GM18505 (cell line): ENCODE measurements at regions not wholly inside any gene's neighbourhood (a gene's known extent, or its start where the extent isn't known, plus 50 kb on each side); places are given as distances from the start of the nearest gene placed in this dataset.
A peak's percentile ranks its signal among the peaks of the same experiment; 100 is the strongest.
"Not testable (repeated sequence)": the region's sequence is repeated elsewhere in the genome, so short reads cannot be mapped to it uniquely, and the experiment has no call there.

Experiments used
- ATAC-seq: cut with Tn5 transposase; IDR thresholded peaks from one replicate; pipeline ENCODE4 v1.9.1; 2021; ENCODE audit not compliant: unreplicated experiment
- POLR2A ChIP-seq: IDR thresholded peaks from 4 replicates; pipeline ENCODE4 v1.6.1; 2011; ENCODE audit warnings: borderline replicate concordance; ENCODE audit not compliant: insufficient read depth, insufficient read length; ENCODE audit errors: extremely low read depth

DNA sequence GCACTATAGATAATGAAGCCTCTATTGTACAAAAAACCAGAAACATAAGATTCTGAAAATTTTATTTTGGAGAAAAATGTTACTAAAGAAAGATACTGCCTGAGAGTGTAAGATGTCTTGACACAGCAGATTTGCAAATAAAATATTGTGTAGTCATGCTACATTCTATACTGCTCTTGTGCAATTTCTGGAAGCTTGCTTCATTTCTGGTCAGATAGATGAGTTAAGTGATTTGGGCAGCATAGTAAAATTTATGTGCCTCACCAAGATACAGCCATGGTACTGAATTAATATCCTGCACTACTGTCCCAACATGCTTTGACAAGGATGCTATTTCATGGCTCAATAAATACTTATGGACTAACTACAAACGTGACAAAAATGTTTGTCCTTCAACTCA lies 55.1 kb upstream of the STARD13 start:
- no peak for ATAC-seq
- TF ChIP-seq POLR2A = no peak

DNA sequence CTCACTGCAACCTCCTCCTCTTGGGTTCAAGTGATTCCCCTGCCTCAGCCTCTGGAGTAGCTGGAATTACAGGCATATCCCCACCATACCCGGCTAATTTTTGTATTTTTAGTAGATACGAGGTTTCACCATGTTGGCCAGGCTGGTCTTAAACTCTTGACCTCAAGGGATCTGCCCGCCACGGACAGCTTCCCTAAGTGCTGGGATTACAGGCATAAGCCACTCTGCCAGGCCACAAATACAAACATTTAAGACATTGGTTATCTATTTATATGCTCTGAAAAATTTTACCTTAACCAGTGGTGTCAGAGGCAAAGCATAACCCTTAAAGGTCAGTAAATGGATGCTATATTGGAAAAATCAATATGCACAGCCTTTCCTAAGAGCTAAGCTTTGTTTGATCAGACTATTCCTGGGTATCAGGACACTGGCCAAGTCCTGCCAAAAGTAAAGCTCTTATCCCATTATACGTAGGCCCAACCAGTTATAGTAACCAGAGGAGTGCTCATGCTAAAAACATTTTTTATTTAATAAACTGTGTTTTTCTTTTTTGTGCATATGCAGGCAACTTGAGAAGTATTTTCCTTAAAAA lies 56.4 kb upstream of the STARD13 start:
- no peak for TF ChIP-seq POLR2A
- no peak for ATAC-seq

DNA sequence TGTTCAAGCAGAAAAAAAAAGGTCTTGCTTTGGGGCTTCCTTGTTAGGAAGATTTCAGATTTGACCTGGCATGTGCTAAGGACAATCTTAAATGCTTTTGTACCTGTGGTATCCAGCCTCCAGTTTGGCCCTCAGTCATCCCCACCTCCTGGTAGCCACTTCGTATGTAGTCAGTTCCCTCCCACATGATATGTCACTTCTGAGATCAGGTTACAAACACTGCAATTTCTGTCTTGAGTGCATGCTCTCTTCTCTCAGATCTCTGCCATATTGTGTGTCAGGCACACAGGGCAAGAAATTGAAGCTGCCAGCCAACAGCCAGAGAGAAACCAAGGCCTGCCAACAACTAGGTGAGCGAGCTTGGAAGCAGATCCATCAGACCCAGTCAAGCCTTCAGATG lies 60.3 kb upstream of the STARD13 start:
- no peak for TF ChIP-seq POLR2A
- ATAC-seq = no peak

DNA sequence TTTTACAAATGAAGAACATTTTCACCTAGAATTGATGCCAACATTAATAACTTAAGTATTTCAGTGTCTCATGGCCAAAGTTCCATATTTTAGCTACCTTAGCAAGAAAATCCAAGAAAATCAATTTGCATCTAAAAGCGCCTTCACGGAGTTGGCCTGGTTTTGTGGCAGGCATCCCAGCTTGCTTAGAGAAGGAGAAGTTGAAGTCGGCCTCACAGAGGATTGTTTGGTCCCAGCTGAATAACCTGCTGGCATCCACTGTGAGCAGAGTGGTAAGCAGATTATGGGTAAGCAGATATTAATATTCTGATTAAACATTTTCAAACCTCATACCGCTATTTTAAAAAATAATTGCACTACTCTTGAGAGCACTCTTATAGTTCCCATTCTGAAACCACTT lies 62.3 kb upstream of the STARD13 start:
- no peak for ATAC-seq
- no peak for TF ChIP-seq POLR2A

DNA sequence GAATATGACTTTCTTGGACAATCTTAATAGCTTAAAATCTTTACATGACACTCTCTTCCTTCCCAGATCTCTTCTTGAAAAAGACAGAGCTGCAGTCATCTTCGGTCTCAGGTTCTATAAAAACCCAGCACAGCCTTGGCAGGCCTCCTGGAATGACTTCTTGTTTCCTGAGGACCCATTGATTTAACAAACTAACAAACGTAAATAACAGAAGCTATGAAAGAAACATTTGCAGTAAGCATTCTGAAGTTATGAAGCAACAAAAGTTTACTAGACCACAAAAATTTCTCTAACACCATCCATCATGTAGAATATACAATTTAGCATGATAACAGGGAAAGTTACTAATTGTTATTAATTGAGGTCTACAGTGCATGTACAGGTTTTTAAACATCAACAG lies 62.8 kb upstream of the STARD13 start:
- ATAC-seq = no peak

DNA sequence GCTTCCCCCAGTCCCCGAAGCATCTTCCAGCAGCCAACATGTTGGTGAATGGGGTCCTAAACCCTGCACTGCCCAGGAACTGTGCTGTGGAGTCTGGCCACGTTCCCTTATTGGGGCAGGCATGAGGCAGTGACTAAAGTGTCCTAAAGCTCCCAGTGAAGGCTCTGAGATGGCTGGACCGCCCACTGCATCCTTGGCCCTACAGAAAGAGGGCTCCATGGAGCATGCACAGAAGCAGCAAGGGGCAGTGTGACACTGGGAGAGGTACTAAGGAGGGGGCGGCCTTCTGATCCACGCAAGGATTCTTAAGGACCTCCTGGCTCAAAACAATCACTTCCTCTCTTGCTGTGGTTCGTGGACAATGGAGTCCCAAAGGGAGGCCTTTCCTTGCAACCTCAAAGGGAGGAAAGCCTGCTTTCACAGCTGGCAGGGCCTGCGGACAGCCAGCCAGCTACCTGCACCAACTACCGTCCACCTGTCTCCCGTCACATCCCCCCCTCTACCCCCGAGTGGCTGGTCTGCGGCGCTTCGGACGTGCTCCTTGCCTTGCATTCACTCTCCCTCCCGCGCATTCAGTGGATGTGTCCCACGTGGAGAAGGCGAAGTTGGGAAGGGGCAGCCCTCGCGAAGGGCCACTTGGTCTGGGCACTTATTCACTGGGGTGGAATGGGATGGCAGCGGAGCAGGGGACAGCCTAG lies 63.9 kb upstream of the STARD13 start:
- ATAC-seq = no peak
- TF ChIP-seq POLR2A = no peak

More for the DNA sequence above, 62.8 kb upstream of the STARD13 start:
- TF ChIP-seq POLR2A = no peak

DNA sequence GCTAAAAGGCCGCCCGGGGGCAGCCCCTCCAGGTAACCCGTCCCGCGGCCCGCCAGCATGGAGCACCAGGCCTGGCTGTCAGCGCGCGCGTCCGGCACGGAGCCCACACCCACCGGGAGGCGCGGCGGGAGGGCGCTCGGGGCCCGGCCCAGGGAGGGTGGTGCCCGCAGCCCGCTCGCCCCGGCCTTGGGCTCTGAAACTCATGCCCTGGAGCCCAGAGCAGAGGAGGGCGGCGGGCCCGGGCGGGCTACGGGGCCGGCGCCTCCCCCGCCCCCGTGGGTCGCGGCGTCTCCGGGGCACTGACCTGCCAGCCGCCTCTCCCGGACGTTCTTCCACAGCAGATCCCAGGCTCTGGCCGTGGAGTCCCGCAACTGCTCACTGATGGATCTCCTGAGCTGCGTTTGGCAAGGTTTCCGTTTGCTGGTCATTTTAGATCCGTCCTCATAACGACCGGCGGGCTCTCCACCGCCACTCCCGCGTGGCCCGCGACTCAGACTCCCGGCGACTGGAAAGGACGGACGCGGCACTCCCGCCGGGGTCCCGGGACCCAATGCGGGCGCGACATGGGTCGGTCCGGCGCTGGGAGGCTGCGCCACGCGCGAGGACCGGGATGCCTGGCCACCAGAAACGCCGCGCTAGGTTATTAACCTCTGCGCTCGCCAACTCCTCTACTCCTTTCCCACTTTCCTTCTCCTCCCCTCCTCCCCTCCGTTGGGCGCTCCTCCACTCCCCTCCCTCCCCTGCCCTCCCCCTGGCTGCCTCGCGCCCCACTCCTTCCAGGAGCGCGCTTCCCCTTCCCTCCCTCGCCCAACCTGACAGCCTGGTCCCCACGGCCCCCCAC lies 64.7 kb upstream of the STARD13 start:
- ATAC-seq = no peak
- TF ChIP-seq POLR2A = no peak

DNA sequence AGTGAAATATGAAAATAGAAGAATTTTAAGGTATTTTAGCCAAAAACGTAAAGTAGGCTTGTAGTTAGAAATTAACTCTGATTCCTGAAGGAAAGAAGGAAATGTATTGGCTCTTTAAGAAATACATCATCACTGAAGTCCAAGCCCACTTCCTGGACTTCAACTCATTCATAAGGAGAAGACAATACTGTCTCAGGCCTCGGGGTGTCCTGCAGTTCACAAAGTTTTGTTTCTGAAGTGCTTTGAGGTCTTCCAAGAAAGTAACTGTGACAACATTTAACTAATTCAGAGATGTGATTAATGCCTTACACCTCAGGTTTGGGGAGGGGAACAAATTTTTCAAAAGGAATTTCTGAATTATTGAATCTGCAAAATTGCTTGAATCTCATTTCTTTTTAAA lies 65.8 kb upstream of the STARD13 start:
- ATAC-seq = no peak
- no peak for TF ChIP-seq POLR2A

DNA sequence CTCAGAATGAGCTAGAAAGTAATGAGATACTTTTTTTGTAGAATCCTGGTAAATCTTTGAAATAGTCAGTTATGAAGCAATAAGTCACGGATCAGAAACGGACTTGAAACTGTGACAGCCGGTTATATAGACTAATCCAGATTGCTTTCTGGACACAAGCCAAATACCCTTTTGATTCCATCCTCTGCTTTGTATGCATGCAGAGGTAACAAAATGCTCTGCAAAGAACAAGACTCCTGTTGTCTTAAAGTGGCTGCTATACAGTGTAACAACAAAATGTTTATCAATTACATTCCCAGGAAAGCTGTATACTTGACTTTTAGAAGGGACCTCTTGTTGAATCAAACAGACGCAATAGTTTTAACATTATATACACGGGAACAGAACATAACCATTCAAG lies 66.5 kb upstream of the STARD13 start:
- no peak for TF ChIP-seq POLR2A
- no peak for ATAC-seq

DNA sequence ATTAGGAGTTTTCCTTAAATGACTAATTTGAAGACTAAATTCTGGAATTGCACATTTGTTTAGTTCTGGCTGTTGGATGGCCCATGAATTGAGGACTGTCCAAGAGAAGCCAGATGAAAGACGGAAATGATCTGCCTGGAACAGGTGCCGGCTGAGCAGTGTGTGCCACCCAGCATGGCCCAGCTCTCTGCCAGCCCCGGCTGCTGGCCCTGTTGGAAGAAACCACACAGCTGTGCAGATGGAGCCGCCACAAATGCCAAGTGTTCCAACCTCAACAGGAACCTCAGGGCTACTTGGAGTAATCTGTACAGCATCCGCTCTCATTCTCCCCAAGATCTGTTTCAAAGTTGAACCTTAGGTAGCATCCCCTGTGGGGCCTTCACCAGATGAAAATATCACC lies 67.0 kb upstream of the STARD13 start:
- no peak for ATAC-seq
- TF ChIP-seq POLR2A = no peak

DNA sequence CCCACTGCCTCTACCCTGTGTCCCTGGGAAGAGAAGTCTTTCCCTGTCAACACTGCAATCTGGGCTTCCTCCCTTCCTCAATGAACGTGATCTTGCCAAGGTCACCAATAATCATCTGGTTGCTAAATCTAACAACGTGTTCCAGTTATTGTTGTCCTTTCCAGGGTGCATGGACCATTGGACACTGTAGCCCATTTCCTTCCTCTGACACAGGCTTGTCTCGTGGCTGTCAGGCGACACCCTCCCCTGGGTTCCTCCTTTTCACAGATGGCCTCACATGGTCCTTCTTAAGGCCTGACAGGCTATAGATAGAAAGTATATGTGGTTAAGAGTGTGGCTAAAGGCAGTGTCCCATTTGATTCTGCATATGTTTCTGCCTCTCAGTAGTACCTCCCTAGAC lies 67.7 kb upstream of the STARD13 start:
- TF ChIP-seq POLR2A = no peak
- peak; percentile 87 for ATAC-seq

DNA sequence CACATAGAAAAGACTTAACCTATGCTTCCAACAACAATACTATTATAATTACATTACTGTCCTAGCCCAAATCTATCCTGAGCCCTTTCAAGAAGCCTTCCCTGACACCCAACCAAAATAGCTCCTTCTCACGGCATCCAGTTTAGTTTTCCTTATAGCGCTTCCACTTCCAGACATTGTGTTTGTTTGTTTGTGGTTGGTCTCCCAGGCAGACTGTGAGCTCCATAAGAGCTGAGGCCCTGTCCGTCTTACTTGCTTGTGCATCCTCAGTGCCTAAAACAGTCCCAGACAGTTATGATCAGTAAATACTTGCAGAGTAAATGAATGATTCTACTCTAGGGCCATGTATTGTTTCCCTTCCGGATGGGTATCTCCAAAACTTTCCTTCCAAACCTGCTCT lies 68.1 kb upstream of the STARD13 start:
- ATAC-seq = no peak
- no peak for TF ChIP-seq POLR2A

DNA sequence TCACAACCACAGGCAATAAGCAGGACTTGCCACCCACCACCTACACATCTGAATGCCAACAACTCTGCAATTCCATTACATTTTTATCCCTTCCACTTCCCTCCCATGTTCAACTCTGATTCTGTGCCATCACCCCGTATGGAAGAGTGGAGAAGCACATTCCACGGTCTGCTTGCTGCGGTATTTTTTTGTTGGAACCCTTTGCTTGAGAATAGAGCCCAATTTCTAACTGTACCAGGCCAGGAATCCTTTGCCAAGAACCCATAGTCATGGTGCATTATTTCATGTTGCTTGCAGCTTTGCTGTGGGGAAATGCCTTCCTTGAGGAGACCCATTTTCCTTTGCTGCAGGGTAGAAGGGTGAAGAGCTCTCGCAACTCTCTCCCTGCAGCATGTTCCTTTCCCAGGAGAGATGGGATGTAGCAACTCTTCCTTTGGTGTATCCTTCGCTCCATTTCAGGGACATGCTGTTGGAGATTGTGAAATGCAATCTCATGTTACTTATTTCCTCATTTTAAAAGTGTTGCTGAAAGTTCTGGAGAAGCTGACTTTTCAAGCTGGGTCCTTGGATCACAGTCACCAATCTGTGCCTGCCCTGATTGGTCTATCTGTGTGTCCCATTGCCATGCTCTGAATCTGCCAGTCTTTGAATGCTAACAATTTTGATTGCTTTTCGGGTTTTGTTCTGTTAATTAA lies 69.8 kb upstream of the STARD13 start:
- ATAC-seq = no peak

DNA sequence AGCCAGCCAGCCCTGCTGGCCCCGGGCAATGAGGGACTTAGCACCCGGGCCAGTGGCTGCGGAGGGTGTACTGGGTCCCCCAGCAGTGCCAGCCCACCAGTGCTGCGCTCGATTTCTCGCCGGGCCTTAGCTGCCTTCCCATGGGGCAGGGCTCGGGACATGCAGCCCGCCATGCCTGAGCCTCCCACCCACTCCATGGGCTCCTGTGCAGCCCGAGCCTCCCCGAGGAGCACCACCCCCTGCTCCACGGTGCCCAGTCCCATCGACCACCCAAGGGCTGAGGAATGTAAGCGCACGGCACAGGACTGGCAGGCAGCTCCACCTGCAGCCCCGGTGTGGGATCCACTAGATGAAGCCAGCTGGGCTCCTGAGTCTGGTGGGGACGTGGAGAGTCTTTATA lies 72.5 kb upstream of the STARD13 start:
- ATAC-seq = not testable (repeated sequence)

More for the DNA sequence above, 69.8 kb upstream of the STARD13 start:
- no peak for TF ChIP-seq POLR2A

DNA sequence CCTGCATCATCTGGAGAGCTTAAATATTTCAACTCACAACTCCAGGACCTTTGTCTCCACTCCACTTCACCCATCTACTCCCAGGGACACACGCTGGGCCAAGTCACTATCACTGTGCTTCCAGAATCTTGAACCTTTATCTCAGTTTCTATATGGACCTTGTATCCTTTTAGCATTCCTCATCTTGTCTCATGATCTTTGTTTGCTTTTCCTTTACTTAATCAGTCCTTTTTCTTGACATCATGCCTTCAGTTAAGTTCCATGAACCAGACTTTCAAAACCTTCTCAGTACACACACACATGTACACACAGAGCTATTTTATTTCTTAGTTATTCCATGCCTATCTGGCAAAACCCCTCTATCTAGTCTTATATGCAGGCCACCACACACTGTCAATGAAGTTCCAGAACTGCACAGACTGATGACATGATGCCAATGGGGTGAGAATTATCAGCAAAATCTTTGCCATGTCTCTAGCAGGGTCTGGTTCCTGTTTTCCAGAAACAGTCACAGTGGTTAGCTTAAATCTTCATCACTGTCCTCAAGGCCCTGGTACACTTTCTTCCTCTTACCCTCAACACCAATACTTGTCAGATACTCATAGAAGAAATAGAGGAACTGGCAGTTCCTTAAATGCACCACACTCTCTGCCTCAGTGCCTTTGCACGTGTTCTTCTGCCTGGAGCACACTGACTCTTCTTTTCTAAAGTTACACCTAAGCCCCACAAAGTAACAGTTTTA lies 77.6 kb upstream of the STARD13 start:
- no peak for TF ChIP-seq POLR2A
- ATAC-seq = peak; percentile 67
